ENCODE measurements at regions not wholly inside any gene's neighbourhood (a gene's known extent, or its start where the extent isn't known, plus 50 kb on each side); places are given as distances from the start of the nearest gene placed in this dataset.

DNA sequence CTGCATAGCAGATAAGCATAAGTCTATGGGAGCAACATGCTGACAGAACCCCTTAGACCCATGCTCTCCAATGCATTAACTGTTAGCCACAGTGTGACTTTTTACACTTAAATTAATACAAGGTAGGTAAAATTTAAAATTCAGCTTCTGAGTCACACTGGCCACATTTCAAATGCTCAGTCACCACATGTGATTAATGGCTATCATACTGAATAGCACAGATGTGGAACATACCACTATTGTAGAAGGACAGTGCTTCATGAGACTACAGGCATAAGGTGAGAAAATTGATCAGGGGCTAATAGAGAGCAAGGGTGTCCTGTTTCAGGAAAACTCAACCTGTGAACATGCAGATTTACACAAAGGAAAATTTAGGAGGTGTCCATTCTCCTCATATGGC lies 357.0 kb upstream of the SEMA6D start:
- Histone ChIP-seq H3K9ac (ENCODE audit: low read length) (no peak overlapping the region), H3K27me3 (ENCODE audit: insufficient read depth, low read length) (no peaks in the 10 kb centered on the region), H3K4me1 (ENCODE audit: control insufficient read depth in 1 of 2, insufficient read depth in 2 of 2, low read length in 2 of 2) (no peaks in the 10 kb centered on the region), H3K4me3 (replicated peaks in 1 of 2; ENCODE audit: low read depth in 1 of 2, low read length in 2 of 2) (no peak overlapping the region), H3K4me2 (ENCODE audit: low read length) (no peak overlapping the region), H3K27ac (ENCODE audit: low read depth, low read length) (no peak overlapping the region), H2AFZ (ENCODE audit: low read depth, low read length, poor library complexity, severe bottlenecking) (no peak overlapping the region), H3K79me2 (ENCODE audit: insufficient read depth, low read length) (no peaks in the 10 kb centered on the region), H3K9me3 (ENCODE audit: control insufficient read depth in 1 of 2, insufficient read depth in 1 of 2, low read depth in 1 of 2, low read length in 2 of 2) (peaks cover 14 to 46% of the 10 kb centered on the region in 2 experiments; a peak in 2 of 4 replicates), H3K9me2 (ENCODE audit: insufficient read depth) (no peaks in the 10 kb centered on the region), H4K20me1 (ENCODE audit: insufficient read depth) (no peaks in the 10 kb centered on the region), H3K36me3 (ENCODE audit: control insufficient read depth in 1 of 2, insufficient read depth in 2 of 2, low read length in 2 of 2) (no peaks in the 10 kb centered on the region)
- ChIA-PET CTCF (no interaction called here), POLR2A (no interaction called here), RAD21 (ENCODE audit: low non-redundant PET in 1 of 2, low total read pairs in 2 of 2, uncharacterized antibody in 2 of 2, unreplicated experiment in 2 of 2) (no interaction called here)
- no peak for DNase-seq (ENCODE audit: low read depth, low spot score)
- intact Hi-C loops (cut with micrococcal nuclease) = no loop called here
- ATAC-seq = no peak
- BruUV-seq (replicated peaks) = no TSS peak
- no peak for TF ChIP-seq ZBTB33 (IDR thresholded peaks at IDR 0.05; ENCODE audit: extremely low read depth, insufficient replicate concordance, low read length)
- TF ChIP-seq REST (IDR thresholded peaks at IDR 0.05; ENCODE audit: low read depth) = no peak
- TF ChIP-seq EGR1 (IDR thresholded peaks at IDR 0.05; ENCODE audit: low read depth) = no peak
- no peak for TF ChIP-seq ZNF274 (IDR thresholded peaks at IDR 0.05; ENCODE audit: low read depth, low read length)
- TF ChIP-seq ATF3 (IDR thresholded peaks at IDR 0.05) = no peak

Measured in HCT116 (cell line).